Renal pelvis (tissue), 1 donor: ENCODE measurements at regions not wholly inside any gene's neighbourhood (a gene's known extent, or its start where the extent isn't known, plus 50 kb on each side); places are given as distances from the start of the nearest gene placed in this dataset.
A peak's percentile ranks its signal among the peaks of the same experiment; 100 is the strongest.

Source experiments
- DNase-seq: peaks from one replicate; pipeline ENCODE4 v3.0.0-alpha.2; 2013

- no peak for DNase-seq
These were observed 77.6 kb downstream of the PCDH1 start for GRCh38 chr5:141800617-141801016.

GRCh38 chr5:141799507-141800167 is 78.6 kb downstream of the PCDH1 start:
- DNase-seq = no peak

DNA sequence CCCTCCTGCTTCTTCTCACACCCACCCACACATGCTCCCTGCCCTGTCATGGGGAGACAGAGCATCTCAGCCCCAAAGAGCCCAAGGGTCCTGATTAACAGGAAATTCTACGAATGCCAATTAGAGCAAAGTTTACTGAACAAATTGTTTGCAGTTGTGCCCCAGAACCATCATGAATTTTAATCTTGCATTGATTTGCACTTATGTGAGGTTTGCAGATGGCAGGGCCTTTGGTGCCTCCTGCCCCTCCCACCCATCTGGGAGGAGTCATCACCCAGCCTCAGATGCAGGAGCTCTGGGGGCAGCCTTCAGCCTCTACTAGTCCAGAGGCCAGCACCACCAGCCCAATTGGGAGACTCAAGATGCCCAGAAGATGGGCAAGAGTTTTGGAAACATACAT is 80.8 kb downstream of the PCDH1 start:
- DNase-seq = no peak

DNA sequence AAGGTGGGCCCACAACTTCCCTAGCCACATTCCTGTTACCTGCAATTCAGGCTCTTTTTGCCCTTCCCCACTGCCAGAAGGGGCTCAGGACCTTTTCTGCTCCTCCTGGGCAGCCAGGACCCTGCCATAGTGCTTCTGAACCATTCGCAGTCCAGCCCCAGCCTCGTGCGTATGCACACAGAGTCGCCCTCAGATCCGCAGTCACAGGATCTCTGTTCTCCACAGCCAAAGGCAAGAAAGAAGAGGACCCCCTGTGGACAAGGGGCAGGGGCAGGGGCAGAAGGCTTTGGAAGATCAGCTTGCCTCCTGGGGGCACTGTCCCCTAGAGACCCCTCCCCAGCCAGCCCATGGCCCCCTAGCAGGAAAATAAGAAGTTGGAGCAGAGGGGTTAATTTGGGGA is 82.8 kb downstream of the PCDH1 start:
- DNase-seq = no peak

DNA sequence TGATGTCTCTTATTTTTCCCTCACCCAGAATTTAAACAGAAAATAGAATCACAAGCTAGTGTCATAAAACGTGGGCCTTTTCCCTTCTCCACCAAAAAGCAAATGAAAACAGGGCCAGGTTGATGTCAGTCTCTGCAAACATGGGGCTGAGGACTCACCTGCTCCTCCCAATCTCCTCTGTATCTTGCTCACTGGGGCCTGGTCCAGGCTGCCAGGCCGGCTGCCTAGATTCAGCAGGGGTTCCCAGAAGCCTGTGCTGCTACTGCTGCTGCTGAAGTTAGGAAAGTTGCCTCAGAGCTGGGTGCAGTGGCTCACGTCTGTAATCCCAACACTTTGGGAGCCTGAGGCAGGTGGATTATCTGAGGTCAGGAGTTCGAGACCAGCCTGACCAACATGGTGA is 84.3 kb downstream of the PCDH1 start:
- DNase-seq = no peak

DNA sequence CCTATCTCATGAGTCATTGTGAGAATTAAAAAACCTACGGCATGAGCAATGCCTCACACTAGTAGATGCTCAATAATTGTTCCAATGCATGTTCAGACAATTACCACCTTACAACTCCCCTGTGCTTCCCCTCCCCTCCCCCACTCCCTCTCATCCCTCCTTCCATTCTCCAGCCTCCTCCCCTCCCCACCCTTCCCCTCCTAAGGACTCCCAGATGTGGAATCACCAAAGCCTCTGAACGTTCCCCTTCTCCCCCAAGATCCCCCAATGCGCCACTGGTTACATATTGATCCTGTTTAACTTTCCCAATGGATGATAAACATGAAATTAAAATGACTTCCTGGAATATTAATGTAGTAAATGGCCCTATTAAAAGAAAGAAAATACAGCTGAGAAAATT is 84.8 kb downstream of the PCDH1 start:
- DNase-seq = no peak

- DNase-seq = no peak
These were observed 87.6 kb downstream of the PCDH1 start for GRCh38 chr5:141790630-141791029.

DNA sequence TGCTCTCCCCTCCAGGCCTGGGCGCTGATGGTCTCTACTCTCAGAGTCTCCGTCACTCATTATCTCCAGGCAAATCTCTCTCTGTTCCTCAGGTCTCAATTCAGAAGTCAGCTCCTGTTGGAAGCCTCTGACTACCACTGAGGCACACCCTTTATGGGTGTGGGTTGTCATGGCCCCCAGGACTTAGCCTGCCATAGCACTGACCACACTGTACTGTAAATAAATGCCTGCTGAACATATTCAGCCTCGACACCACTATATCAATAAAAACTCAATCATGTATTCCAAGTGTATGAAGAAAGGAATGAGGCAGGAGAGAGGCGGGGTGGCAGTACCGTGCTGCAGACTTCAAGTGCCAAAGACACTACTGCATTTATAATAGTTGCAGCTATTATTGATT is 88.9 kb downstream of the PCDH1 start:
- DNase-seq = no peak

DNA sequence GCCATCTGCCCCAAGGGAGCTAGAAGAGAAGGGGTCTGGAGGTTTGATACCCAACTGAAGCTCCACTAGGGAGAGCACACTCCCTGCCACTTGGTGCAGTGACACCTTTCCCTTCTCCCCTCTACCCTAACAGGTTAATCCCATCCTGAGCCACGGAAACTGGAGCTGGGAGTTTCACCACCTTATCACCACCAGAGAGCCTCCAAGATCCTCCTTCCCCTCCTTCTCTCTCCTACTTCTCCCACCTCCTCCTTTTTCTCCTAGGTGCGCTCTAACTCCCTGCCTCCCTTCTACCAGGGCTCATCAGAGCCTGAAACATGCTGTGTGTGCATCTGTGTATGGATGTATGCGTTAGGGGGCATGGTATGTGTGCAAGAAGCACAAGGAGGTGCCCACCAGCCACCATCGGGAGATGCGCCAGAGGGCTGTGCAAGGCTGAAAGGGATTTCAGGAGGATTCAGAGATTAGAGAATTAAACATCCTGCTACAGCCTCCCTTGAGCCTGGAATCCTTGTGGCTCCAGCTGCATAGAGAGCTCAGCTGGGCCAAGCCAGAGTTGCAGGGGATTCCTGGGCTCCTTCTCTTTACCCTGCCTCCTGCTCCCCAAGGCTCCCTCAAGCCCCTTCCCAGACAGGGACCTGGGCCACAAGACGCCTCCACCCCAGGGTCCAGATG is 89.8 kb downstream of the PCDH1 start:
- no peak for DNase-seq

DNA sequence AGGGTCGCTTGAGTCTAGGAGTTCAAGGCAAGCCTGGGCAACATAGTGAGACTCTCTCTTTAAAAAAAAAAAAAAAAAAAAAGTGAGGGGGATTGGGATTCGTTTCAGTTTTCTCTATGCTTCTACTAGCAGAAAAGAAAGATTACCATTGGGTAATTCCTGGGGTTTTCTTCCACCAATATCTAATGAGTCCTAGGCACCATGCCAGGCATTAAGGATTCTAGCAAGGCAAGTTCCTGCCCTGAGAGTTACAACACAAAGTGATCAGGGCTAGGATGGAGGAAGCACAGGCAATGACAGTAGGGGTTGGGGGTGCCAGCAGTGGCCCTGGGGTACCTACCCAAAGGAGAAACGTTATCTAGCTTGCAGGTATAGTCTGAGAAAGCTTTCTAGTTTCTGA is 90.8 kb downstream of the PCDH1 start:
- DNase-seq = no peak

DNA sequence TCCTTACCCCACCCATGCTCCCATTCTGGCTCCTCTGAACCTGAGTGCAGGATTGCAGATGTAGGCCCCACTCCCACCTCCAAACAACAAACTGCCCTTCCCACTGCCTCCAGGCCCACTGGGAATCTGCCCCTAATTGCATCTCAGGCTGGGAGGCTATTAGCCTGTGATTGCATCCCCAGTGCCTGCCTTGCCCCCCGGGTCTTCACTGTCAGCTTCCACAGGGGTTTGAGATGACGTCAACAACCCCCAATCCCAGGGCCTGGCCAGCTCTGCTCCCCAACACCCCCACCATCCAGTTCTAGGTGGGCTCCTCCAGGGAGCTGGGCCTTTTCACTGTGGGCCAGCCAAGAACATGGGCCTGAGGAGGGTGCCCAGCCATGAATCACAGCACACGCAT is 91.5 kb downstream of the PCDH1 start:
- DNase-seq = no peak

DNA sequence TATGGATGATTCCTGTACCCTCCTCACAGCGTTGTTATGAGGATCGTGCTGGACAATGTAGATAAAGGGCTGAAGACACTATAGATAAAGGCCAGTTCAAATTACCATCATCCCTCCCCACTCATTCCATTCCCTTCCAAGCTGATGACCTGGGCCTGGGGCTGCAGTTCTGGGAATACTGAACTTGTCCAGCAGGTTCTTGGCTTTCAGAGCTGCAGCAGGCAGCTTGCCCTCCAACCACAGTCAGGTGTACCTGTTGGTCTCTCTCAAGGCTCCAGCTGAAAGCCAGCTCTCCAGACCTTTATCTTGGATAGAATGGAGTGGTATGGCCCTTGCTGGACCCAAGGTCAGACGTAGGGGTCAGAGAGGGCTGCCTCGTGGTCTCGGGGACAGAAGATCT is 92.5 kb downstream of the PCDH1 start:
- no peak for DNase-seq

GRCh38 chr5:141785135-141785534 is 93.1 kb downstream of the PCDH1 start:
- DNase-seq = no peak

DNA sequence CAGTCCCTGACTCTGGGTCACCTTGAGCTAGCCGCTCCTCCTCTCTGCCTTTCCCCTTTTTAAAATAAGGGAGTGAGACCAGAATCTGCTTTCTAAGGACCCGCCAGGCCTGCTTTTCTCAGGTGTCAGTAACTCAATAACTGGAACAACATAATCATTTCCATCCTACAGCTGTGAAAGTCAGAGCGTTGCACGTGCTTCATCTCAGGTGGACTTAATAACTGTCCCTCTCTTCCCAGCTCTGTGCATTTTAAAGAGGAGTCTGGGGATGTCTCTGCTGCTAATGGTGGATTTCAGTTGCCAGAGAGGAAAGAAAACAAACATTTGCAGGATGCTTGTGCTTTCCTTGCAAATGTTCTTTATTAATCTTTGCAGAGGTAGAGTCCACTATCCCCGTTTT is 93.7 kb downstream of the PCDH1 start:
- DNase-seq = no peak

GRCh38 chr5:141783947-141784296 is 94.3 kb downstream of the PCDH1 start:
- no peak for DNase-seq

DNA sequence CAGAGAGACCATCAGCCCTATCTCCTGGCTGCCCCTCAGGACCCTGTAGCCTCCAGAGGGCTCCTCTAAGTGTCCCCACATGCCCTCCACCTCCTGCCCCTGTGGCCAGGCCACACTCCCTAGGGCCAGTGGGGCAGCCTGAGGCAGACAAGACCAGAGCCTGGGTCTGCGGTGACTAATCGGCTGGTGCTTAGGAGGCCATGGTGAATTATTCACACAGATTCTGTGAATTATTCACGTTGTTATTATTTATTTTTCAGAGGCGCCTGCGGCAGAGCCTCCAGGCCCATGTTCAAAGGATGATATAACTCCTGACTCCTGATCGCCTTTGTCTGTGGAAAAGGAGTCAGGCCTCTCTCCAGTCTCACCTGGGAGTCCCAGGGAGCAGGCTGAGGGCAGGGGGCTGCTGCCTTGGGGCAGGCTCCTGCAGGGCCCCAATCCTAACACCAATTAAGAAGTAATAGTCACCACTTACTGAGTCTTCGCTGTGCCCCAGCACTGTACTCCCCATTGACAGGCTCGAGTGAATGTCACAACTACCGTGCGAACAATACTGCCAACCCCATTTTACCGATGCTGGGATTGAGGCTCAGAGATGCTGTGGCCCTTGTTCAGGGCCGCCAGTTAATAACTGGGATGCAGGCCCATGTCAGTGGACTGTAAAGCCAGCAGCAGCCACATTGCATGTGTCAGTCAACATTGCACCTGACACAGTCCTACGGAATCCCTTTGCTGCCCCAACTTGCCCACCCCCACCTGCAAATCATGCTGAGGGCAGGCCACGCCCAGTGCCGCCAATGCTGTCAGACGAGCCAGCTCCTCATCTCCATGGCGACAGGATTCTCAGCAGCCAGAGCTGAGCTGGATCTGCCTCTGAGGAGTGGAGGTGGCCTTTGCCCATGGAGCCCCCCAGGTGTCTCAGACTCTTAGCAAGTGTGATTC is 94.9 kb downstream of the PCDH1 start:
- no peak for DNase-seq

DNA sequence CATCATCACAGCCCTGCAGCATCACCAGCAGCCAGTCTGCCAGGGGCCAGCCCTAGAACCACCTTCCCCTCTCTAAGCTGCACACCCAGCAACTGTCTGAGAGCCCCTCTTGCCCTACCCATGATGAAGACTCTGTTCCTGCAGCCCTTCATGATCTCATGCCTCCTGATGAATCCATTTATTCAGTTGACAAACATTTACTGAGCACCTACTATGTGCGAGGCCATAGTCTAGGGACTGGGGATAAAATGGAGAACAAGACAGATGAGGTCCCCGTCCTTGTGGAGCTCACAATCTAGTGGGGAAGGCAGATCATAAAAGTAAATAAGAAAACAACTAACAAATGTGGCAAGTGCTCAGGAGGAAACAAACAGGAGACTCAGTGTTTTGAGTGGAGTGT is 96.3 kb downstream of the PCDH1 start:
- no peak for DNase-seq

- DNase-seq = no peak
These were observed 97.0 kb downstream of the PCDH1 start for GRCh38 chr5:141780952-141781781.

GRCh38 chr5:141780240-141780951 is 97.8 kb downstream of the PCDH1 start:
- DNase-seq = no peak

DNA sequence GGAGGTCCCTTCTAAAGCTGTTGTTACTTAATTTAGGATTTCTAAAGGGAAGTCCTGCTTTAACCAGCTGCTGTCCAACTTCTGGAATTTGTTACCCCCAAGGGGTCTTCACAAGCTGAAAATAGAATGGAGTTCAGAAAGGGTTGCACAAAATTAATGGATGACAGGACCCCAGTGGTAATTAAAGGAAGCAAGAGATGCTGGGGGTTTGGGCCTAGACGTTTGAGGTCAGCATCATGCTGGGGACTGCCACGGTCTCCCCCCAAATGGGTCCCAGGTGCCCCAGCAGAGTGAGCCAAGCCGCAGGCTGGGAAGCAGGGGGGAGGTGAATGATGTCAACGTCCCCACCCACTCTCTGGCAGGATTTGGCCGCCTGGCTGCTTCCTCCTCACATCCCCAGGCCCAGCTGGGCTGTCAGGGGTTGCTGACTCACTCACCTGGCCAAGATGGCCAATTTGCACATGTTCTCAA is 97.5 kb upstream of the ARAP3 start:
- DNase-seq = peak; percentile 70

- DNase-seq = no peak
These were observed 96.7 kb upstream of the ARAP3 start for GRCh38 chr5:141778683-141779082.
